WTC11 (cell line): ENCODE measurements at regions not wholly inside any gene's neighbourhood (a gene's known extent, or its start where the extent isn't known, plus 50 kb on each side); places are given as distances from the start of the nearest gene placed in this dataset.

Experiments
- ATAC-seq: fragments of 200-7000 bp; cut with Tn5 transposase; 2 replicates; pipeline ENCODE4 v1.10.0; 2021; ENCODE audit warnings: mild to moderate bottlenecking, moderate library complexity
- CTCF ChIA-PET: fragments of 300-600 bp; sonication (Branson Sonifier 250); formaldehyde crosslinking; loops from one replicate; lab custom pipeline; 2021; ENCODE audit warnings: antibody characterized with exemption; lab: Charles Lee
- POLR2A ChIA-PET: fragments of 350-600 bp; sonication (Branson Sonifier 250); formaldehyde crosslinking; loops from one replicate; lab custom pipeline; 2021; ENCODE audit warnings: antibody characterized with exemption; lab: Charles Lee
- DNase-seq: peaks from one replicate; pipeline ENCODE4 v3.0.0; 2021; ENCODE audit warnings: low spot score
- H3K27ac Mint-ChIP-seq: 2 replicates; pipeline ENCODE4 v1.8.0; 2021; ENCODE audit warnings: mixed read lengths
- H3K27me3 Mint-ChIP-seq: 2 replicates; pipeline ENCODE4 v1.8.0; 2021; ENCODE audit warnings: low read depth, mild to moderate bottlenecking, moderate library complexity, mixed read lengths
- H3K36me3 Mint-ChIP-seq: 2 replicates; pipeline ENCODE4 v1.8.0; 2021; ENCODE audit warnings: mixed read lengths
- H3K4me1 Mint-ChIP-seq: 2 replicates; pipeline ENCODE4 v1.8.0; 2022; ENCODE audit warnings: mixed read lengths
- H3K4me3 Mint-ChIP-seq: 2 replicates; pipeline ENCODE4 v1.8.0; 2021; ENCODE audit warnings: mild to moderate bottlenecking, moderate library complexity, mixed read lengths
- H3K9me3 Mint-ChIP-seq: 2 replicates; pipeline ENCODE4 v1.8.0; 2021; ENCODE audit warnings: mixed read lengths
- ELF4 ChIP-seq: sonication (generic); formaldehyde crosslinking; IDR thresholded peaks from 2 replicates; pipeline ENCODE4 v1.8.1; 2022; ENCODE audit warnings: low read depth, mild to moderate bottlenecking, moderate library complexity, missing genetic modification reagents
- FOXJ3 ChIP-seq: sonication (generic); formaldehyde crosslinking; IDR thresholded peaks from 2 replicates; pipeline ENCODE4 v1.9.0; 2021; ENCODE audit warnings: missing genetic modification reagents, mild to moderate bottlenecking, borderline replicate concordance
- FOXK1 ChIP-seq: sonication (generic); formaldehyde crosslinking; IDR thresholded peaks from 2 replicates; pipeline ENCODE4 v1.8.0; 2022; ENCODE audit warnings: mild to moderate bottlenecking, moderate library complexity, missing genetic modification reagents
- JAZF1 ChIP-seq: fragments of 250-450 bp; sonication (Bioruptor Pico); IDR thresholded peaks from 2 replicates; pipeline ENCODE4 v1.9.0; 2021; ENCODE audit warnings: moderate library complexity, mild to moderate bottlenecking, inconsistent platforms
- MYBL2 ChIP-seq: sonication (generic); formaldehyde crosslinking; IDR thresholded peaks from 2 replicates; pipeline ENCODE4 v1.8.1; 2023; ENCODE audit warnings: mild to moderate bottlenecking, moderate library complexity, missing genetic modification reagents
- SMAD3 ChIP-seq: sonication (generic); formaldehyde crosslinking; IDR thresholded peaks from 2 replicates; pipeline ENCODE4 v1.8.0; 2022; ENCODE audit warnings: missing genetic modification reagents, mild to moderate bottlenecking, borderline replicate concordance
- SOX15 ChIP-seq: fragments of 250-450 bp; sonication (Bioruptor Pico); IDR thresholded peaks from 2 replicates; pipeline ENCODE4 v1.9.0; 2021; ENCODE audit warnings: mild to moderate bottlenecking
- SP1 ChIP-seq: sonication (generic); formaldehyde crosslinking; conservative IDR thresholded peaks from 2 replicates; pipeline ENCODE4 v1.8.1; 2022; ENCODE audit warnings: missing genetic modification reagents
- TP53 ChIP-seq: sonication (generic); formaldehyde crosslinking; IDR thresholded peaks from 2 replicates; pipeline ENCODE4 v1.8.1; 2023; ENCODE audit warnings: mild to moderate bottlenecking, missing genetic modification reagents
- ZBTB21 ChIP-seq: sonication (generic); formaldehyde crosslinking; IDR thresholded peaks from 2 replicates; pipeline ENCODE4 v1.8.1; 2023; ENCODE audit warnings: mild to moderate bottlenecking, missing genetic modification reagents, borderline replicate concordance
- ZNF121 ChIP-seq: sonication (generic); formaldehyde crosslinking; IDR thresholded peaks from 2 replicates; pipeline ENCODE4 v1.8.0; 2023; ENCODE audit warnings: missing genetic modification reagents
- ZNF232 ChIP-seq: sonication (generic); formaldehyde crosslinking; IDR thresholded peaks from 2 replicates; pipeline ENCODE4 v1.8.0; 2022; ENCODE audit warnings: mild to moderate bottlenecking, missing genetic modification reagents
- ZNF416 ChIP-seq: fragments of 250-450 bp; sonication (Bioruptor Pico); IDR thresholded peaks from 2 replicates; pipeline ENCODE4 v1.9.0; 2021; ENCODE audit warnings: mild to moderate bottlenecking, inconsistent platforms
- ZNF671 ChIP-seq: fragments of 250-450 bp; sonication (Bioruptor Pico); IDR thresholded peaks from 2 replicates; pipeline ENCODE4 v1.8.0; 2021; ENCODE audit warnings: mild to moderate bottlenecking
- TF ChIP-seq, protein P1 (sequence below): fragments of 250-450 bp; sonication (Bioruptor Pico); IDR thresholded peaks from 2 replicates; pipeline ENCODE4 v1.9.0; 2021; ENCODE audit warnings: mild to moderate bottlenecking
- TF ChIP-seq, protein P2 (sequence below): sonication (generic); formaldehyde crosslinking; IDR thresholded peaks from 2 replicates; pipeline ENCODE4 v1.8.0; 2023; ENCODE audit warnings: missing genetic modification reagents
- TF ChIP-seq, protein P3 (sequence below): fragments of 250-450 bp; sonication (Bioruptor Pico); IDR thresholded peaks from 2 replicates; pipeline ENCODE4 v1.9.0; 2021; ENCODE audit warnings: moderate library complexity, mild to moderate bottlenecking, inconsistent platforms, borderline replicate concordance
- TF ChIP-seq, protein P4 (sequence below): sonication (generic); formaldehyde crosslinking; IDR thresholded peaks from 2 replicates; pipeline ENCODE4 v1.8.1; 2023; ENCODE audit warnings: mild to moderate bottlenecking, missing genetic modification reagents
- TF ChIP-seq, protein P5 (sequence below): sonication (generic); formaldehyde crosslinking; IDR thresholded peaks from 2 replicates; pipeline ENCODE4 v1.8.1; 2022; ENCODE audit warnings: mild to moderate bottlenecking, moderate library complexity, missing genetic modification reagents
- TF ChIP-seq, protein P6 (sequence below): sonication (generic); formaldehyde crosslinking; IDR thresholded peaks from 2 replicates; pipeline ENCODE4 v1.8.0; 2022; ENCODE audit warnings: mild to moderate bottlenecking, missing genetic modification reagents
- TF ChIP-seq, protein P7 (sequence below): sonication (generic); formaldehyde crosslinking; IDR thresholded peaks from 2 replicates; pipeline ENCODE4 v1.8.0; 2022; ENCODE audit warnings: missing genetic modification reagents

DNA sequence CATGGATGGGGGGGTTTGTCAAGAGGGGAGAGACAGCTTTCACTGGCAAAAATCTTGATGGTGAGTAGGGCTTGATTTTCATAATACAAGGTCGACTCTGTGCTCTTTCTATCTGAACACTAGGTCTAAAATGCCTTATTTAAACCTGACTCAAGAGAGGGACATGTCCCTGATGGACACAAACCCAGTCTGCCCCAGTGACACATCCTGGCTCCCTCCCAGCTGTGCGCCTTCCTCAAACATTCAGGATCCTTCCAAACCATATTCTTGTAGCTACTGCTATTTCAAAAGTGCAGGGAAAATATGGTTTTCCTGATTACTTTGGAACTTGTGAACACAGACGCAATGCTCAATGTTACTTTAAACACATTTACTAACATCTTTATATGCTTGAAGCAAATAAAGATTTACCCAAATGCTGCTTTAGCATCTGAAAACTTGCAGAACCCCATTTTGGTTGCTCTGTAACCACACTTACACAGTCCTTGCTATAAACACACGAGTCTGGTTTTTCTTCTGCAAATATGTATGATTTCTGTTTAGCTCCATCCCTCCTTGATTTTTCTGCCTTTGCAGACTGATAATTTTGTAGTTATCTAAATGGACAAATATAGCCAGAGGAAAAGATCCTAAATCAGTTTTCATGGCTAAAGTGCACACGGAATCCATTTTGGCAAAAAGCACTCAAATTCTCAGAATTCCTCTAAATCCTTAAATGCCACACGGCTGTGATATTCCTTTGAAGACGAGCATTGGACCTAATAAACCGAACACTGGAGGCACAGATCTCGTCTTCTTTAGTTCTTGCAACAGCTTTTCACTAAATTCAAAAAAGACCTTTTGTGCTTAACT is 499.9 kb upstream of the ZFHX3 start:
- H3K4me3 Mint-ChIP-seq: no peak overlapping the region
- no peaks in the 10 kb centered on the region for H3K27me3 Mint-ChIP-seq
- peaks cover 65% of the 10 kb centered on the region for H3K4me1 Mint-ChIP-seq

DNA sequence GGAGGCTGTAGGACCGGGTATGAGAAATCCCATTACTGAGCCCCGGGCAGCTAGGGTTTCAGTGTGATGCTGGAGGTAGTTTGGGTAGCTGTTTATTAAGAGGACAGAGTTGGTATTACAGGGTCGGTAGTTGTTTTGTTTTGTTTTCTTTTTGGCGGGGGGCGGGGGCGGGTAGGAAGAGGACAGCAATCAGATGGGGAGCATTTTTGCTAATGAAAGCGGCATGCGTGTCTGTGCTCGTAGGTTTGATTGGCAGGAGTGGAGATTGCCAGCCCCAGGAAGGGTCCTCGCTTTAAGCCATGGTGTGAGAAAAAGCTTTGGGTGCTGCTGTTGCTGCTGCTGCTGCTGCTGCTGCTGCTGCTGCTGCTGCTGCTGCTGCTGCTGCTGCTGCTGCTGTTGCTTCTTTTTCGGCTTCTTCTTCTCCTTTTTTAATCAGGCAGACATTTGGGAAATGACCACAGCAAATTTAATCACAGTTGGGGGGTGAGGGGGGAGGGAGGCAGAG is 498.5 kb upstream of the ZFHX3 start:
- H3K36me3 Mint-ChIP-seq: no peaks in the 10 kb centered on the region
- no peaks in the 10 kb centered on the region for H3K9me3 Mint-ChIP-seq
- no peak for TF ChIP-seq ZNF416
- TF ChIP-seq ELF4: no peak
- no peak for TF ChIP-seq FOXJ3 (CRISPR knock-in tag)
- no peak for TF ChIP-seq SP1
- no peak for TF ChIP-seq TP53 (CRISPR knock-in tag)
- TF ChIP-seq, protein P1, sequence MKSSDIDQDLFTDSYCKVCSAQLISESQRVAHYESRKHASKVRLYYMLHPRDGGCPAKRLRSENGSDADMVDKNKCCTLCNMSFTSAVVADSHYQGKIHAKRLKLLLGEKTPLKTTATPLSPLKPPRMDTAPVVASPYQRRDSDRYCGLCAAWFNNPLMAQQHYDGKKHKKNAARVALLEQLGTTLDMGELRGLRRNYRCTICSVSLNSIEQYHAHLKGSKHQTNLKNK (CRISPR knock-in tag): no peak
- no peak for TF ChIP-seq FOXK1 (CRISPR knock-in tag)
- TF ChIP-seq MYBL2 (CRISPR knock-in tag): no peak
- TF ChIP-seq ZNF121 (CRISPR knock-in tag): no peak
- TF ChIP-seq, protein P2, sequence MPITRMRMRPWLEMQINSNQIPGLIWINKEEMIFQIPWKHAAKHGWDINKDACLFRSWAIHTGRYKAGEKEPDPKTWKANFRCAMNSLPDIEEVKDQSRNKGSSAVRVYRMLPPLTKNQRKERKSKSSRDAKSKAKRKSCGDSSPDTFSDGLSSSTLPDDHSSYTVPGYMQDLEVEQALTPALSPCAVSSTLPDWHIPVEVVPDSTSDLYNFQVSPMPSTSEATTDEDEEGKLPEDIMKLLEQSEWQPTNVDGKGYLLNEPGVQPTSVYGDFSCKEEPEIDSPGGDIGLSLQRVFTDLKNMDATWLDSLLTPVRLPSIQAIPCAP (CRISPR knock-in tag): no peak
- TF ChIP-seq, protein P3, sequence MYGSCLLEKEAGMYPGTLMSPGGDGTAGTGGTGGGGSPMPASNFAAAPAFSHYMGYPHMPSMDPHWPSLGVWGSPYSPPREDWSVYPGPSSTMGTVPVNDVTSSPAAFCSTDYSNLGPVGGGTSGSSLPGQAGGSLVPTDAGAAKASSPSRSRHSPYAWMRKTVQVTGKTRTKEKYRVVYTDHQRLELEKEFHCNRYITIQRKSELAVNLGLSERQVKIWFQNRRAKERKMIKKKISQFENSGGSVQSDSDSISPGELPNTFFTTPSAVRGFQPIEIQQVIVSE (CRISPR knock-in tag): no peak
- TF ChIP-seq, protein P4, sequence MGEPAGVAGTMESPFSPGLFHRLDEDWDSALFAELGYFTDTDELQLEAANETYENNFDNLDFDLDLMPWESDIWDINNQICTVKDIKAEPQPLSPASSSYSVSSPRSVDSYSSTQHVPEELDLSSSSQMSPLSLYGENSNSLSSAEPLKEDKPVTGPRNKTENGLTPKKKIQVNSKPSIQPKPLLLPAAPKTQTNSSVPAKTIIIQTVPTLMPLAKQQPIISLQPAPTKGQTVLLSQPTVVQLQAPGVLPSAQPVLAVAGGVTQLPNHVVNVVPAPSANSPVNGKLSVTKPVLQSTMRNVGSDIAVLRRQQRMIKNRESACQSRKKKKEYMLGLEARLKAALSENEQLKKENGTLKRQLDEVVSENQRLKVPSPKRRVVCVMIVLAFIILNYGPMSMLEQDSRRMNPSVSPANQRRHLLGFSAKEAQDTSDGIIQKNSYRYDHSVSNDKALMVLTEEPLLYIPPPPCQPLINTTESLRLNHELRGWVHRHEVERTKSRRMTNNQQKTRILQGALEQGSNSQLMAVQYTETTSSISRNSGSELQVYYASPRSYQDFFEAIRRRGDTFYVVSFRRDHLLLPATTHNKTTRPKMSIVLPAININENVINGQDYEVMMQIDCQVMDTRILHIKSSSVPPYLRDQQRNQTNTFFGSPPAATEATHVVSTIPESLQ (CRISPR knock-in tag): no peak
- TF ChIP-seq ZBTB21 (CRISPR knock-in tag): no peak
- DNase-seq (no peak), ATAC-seq (peak; percentile 50)
- ChIA-PET POLR2A (interaction anchor here (0.6 to 0.7 kb wide), 2 partner anchors 85 to 530 kb away, joined by 3 to 12 read pairs; no protein-coding TSS in a partner anchor), CTCF (interaction anchor here (0.5 to 1.2 kb wide), 10 partner anchors 10 to 729 kb away, joined by 3 to 6 read pairs (median 3); no protein-coding TSS in a partner anchor)
- peaks cover 67% of the 10 kb centered on the region for H3K4me1 Mint-ChIP-seq
- H3K27me3 Mint-ChIP-seq: no peaks in the 10 kb centered on the region
- no peak overlapping the region for H3K4me3 Mint-ChIP-seq
- H3K27ac Mint-ChIP-seq: no peak overlapping the region

More for the DNA sequence above, 499.9 kb upstream of the ZFHX3 start:
- DNase-seq: no peak
- H3K27ac Mint-ChIP-seq: no peak overlapping the region
- TF ChIP-seq, protein P5, sequence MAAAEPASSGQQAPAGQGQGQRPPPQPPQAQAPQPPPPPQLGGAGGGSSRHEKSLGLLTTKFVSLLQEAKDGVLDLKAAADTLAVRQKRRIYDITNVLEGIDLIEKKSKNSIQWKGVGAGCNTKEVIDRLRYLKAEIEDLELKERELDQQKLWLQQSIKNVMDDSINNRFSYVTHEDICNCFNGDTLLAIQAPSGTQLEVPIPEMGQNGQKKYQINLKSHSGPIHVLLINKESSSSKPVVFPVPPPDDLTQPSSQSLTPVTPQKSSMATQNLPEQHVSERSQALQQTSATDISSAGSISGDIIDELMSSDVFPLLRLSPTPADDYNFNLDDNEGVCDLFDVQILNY: no peak
- TF ChIP-seq SOX15 (CRISPR knock-in tag) (no peak), FOXK1 (CRISPR knock-in tag) (no peak), ZNF232 (CRISPR knock-in tag) (no peak), ZNF416 (no peak), ZBTB21 (CRISPR knock-in tag) (no peak), JAZF1 (CRISPR knock-in tag) (no peak), ZNF671 (CRISPR knock-in tag) (no peak), FOXJ3 (CRISPR knock-in tag) (no peak), SMAD3 (CRISPR knock-in tag) (no peak)
- TF ChIP-seq, protein P6, sequence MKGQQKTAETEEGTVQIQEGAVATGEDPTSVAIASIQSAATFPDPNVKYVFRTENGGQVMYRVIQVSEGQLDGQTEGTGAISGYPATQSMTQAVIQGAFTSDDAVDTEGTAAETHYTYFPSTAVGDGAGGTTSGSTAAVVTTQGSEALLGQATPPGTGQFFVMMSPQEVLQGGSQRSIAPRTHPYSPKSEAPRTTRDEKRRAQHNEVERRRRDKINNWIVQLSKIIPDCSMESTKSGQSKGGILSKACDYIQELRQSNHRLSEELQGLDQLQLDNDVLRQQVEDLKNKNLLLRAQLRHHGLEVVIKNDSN (CRISPR knock-in tag): no peak
- TF ChIP-seq, protein P7, sequence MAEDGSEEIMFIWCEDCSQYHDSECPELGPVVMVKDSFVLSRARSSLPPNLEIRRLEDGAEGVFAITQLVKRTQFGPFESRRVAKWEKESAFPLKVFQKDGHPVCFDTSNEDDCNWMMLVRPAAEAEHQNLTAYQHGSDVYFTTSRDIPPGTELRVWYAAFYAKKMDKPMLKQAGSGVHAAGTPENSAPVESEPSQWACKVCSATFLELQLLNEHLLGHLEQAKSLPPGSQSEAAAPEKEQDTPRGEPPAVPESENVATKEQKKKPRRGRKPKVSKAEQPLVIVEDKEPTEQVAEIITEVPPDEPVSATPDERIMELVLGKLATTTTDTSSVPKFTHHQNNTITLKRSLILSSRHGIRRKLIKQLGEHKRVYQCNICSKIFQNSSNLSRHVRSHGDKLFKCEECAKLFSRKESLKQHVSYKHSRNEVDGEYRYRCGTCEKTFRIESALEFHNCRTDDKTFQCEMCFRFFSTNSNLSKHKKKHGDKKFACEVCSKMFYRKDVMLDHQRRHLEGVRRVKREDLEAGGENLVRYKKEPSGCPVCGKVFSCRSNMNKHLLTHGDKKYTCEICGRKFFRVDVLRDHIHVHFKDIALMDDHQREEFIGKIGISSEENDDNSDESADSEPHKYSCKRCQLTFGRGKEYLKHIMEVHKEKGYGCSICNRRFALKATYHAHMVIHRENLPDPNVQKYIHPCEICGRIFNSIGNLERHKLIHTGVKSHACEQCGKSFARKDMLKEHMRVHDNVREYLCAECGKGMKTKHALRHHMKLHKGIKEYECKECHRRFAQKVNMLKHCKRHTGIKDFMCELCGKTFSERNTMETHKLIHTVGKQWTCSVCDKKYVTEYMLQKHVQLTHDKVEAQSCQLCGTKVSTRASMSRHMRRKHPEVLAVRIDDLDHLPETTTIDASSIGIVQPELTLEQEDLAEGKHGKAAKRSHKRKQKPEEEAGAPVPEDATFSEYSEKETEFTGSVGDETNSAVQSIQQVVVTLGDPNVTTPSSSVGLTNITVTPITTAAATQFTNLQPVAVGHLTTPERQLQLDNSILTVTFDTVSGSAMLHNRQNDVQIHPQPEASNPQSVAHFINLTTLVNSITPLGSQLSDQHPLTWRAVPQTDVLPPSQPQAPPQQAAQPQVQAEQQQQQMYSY (CRISPR knock-in tag): no peak
- ATAC-seq: no peak
- POLR2A ChIA-PET: no interaction called here
- H3K36me3 Mint-ChIP-seq: no peaks in the 10 kb centered on the region
- CTCF ChIA-PET: interaction anchor here (1.2 kb wide), 1 partner anchor 331 kb away, joined by 3 read pairs; no protein-coding TSS in a partner anchor
- no peaks in the 10 kb centered on the region for H3K9me3 Mint-ChIP-seq
